ENCODE measurements at regions not wholly inside any gene's neighbourhood (a gene's known extent, or its start where the extent isn't known, plus 50 kb on each side); places are given as distances from the start of the nearest gene placed in this dataset.

GRCh38 chr18:42281124-42281523 is 326.1 kb downstream of the PIK3C3 start:
- no peak overlapping the region for H3K27ac Mint-ChIP-seq
- no peak overlapping the region for H3K4me3 Mint-ChIP-seq
- DNase-seq (ENCODE audit: low spot score in 2 of 2, unreplicated experiment in 2 of 2): no peak
- H3K27me3 Mint-ChIP-seq (ENCODE audit: low read depth): no peaks in the 10 kb centered on the region
- H3K9me3 Mint-ChIP-seq: no peaks in the 10 kb centered on the region
- H3K36me3 Mint-ChIP-seq: no peaks in the 10 kb centered on the region
- H3K4me1 Mint-ChIP-seq: no peaks in the 10 kb centered on the region
- TF ChIP-seq CTCF (IDR thresholded peaks at IDR 0.05; ENCODE audit: unreplicated experiment): no peak

GRCh38 chr18:42281851-42282250 is 326.8 kb downstream of the PIK3C3 start:
- TF ChIP-seq CTCF (IDR thresholded peaks at IDR 0.05; ENCODE audit: unreplicated experiment): no peak
- no peaks in the 10 kb centered on the region for H3K4me1 Mint-ChIP-seq
- H3K27ac Mint-ChIP-seq: no peak overlapping the region
- DNase-seq (ENCODE audit: low spot score in 2 of 2, unreplicated experiment in 2 of 2): no peak
- H3K27me3 Mint-ChIP-seq (ENCODE audit: low read depth): no peaks in the 10 kb centered on the region
- no peaks in the 10 kb centered on the region for H3K36me3 Mint-ChIP-seq
- H3K9me3 Mint-ChIP-seq: no peaks in the 10 kb centered on the region
- no peak overlapping the region for H3K4me3 Mint-ChIP-seq

GRCh38 chr18:42287047-42287446 is 332.0 kb downstream of the PIK3C3 start:
- Mint-ChIP-seq H3K27ac (no peak overlapping the region), H3K4me1 (no peaks in the 10 kb centered on the region), H3K36me3 (no peaks in the 10 kb centered on the region), H3K9me3 (no peaks in the 10 kb centered on the region), H3K4me3 (no peak overlapping the region), H3K27me3 (ENCODE audit: low read depth) (no peaks in the 10 kb centered on the region)
- DNase-seq (ENCODE audit: low spot score in 2 of 2, unreplicated experiment in 2 of 2): no peak
- no peak for TF ChIP-seq CTCF (IDR thresholded peaks at IDR 0.05; ENCODE audit: unreplicated experiment)

GRCh38 chr18:42288129-42288528 is 333.1 kb downstream of the PIK3C3 start:
- DNase-seq (ENCODE audit: low spot score in 2 of 2, unreplicated experiment in 2 of 2): no peak
- Mint-ChIP-seq H3K27me3 (ENCODE audit: low read depth) (no peaks in the 10 kb centered on the region), H3K36me3 (no peaks in the 10 kb centered on the region), H3K4me3 (no peak overlapping the region), H3K9me3 (peaks cover 5% of the 10 kb centered on the region), H3K27ac (no peak overlapping the region), H3K4me1 (no peaks in the 10 kb centered on the region)
- no peak for TF ChIP-seq CTCF (IDR thresholded peaks at IDR 0.05; ENCODE audit: unreplicated experiment)

GRCh38 chr18:42289526-42289925 is 334.5 kb downstream of the PIK3C3 start:
- H3K4me1 Mint-ChIP-seq: no peaks in the 10 kb centered on the region
- H3K4me3 Mint-ChIP-seq: no peak overlapping the region
- peaks cover 5% of the 10 kb centered on the region for H3K9me3 Mint-ChIP-seq
- TF ChIP-seq CTCF (IDR thresholded peaks at IDR 0.05; ENCODE audit: unreplicated experiment): no peak
- H3K27me3 Mint-ChIP-seq (ENCODE audit: low read depth): no peaks in the 10 kb centered on the region
- H3K27ac Mint-ChIP-seq: no peak overlapping the region
- H3K36me3 Mint-ChIP-seq: no peaks in the 10 kb centered on the region
- DNase-seq (ENCODE audit: low spot score in 2 of 2, unreplicated experiment in 2 of 2): no peak
